OCI-LY7 (cell line): ENCODE measurements at regions not wholly inside any gene's neighbourhood (a gene's known extent, or its start where the extent isn't known, plus 50 kb on each side); places are given as distances from the start of the nearest gene placed in this dataset.

Experiments
- EZH2phosphoT487 ChIP-seq: fragments of 200-600 bp; sonication (generic); IDR thresholded peaks from 2 replicates; pipeline ENCODE4 v1.6.1; 2018; ENCODE audit warnings: low read depth, borderline replicate concordance, mild to moderate bottlenecking, mixed run types, antibody characterized with exemption, low read length, moderate library complexity, mixed read lengths
- TF ChIP-seq, protein P1 (sequence below): fragments of 200-600 bp; sonication (generic); conservative IDR thresholded peaks from 2 replicates; pipeline ENCODE4 v1.5.1; 2014; ENCODE audit warnings: mild to moderate bottlenecking, antibody characterized with exemption, low read length, moderate library complexity, mixed read lengths

DNA sequence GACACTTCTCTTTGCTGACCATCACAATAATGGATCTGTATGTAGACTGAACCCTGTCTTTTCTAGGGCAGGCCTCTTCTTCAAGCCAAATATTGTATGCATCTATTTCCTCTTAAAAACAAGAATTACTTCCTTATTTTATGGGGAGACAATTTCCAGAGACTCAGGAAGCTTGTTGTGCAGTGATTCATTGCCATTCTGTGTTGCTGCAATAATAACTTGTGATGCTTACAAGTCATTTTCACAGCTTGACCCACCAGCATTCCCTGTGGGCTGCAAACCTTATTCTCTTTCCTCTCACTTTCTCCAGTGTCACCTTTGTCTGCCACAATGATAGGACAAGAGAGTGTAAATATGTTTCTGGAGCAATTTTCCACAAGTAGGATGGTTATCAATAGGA lies 276.7 kb upstream of the SGO1 start:
- TF ChIP-seq, protein P1, sequence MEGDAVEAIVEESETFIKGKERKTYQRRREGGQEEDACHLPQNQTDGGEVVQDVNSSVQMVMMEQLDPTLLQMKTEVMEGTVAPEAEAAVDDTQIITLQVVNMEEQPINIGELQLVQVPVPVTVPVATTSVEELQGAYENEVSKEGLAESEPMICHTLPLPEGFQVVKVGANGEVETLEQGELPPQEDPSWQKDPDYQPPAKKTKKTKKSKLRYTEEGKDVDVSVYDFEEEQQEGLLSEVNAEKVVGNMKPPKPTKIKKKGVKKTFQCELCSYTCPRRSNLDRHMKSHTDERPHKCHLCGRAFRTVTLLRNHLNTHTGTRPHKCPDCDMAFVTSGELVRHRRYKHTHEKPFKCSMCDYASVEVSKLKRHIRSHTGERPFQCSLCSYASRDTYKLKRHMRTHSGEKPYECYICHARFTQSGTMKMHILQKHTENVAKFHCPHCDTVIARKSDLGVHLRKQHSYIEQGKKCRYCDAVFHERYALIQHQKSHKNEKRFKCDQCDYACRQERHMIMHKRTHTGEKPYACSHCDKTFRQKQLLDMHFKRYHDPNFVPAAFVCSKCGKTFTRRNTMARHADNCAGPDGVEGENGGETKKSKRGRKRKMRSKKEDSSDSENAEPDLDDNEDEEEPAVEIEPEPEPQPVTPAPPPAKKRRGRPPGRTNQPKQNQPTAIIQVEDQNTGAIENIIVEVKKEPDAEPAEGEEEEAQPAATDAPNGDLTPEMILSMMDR, result no peak
- no peak for TF ChIP-seq EZH2phosphoT487
